ENCODE measurements at regions not wholly inside any gene's neighbourhood (a gene's known extent, or its start where the extent isn't known, plus 50 kb on each side); places are given as distances from the start of the nearest gene placed in this dataset.

DNA sequence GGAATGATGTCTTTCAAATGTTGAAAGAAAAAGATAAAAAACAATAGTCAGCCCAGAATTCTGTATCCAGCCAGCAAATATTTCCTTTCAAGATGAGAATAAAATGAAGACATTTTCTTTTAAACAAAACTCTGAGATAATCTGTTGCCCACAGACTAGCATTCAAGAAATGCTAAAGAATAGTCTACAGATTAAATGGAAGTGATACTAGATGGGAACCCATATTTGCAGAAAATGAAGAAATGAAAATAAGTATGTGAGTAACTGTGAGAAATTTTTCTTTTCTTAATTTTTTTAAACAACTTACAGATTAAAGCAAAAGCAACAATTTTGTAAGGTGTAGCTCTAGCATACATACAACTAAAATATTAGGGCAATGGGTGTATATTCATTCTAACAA, 469.8 kb downstream of the IGSF11 start:
- Histone ChIP-seq H3K4me3 (no peak overlapping the region), H3K27me3 (no peaks in the 10 kb centered on the region), H3K36me3 (no peaks in the 10 kb centered on the region), H3K27ac (no peak overlapping the region), H3K9me3 (no peaks in the 10 kb centered on the region), H3K4me1 (no peaks in the 10 kb centered on the region)
- DNase-seq: no peak
- TF ChIP-seq POLR2A (IDR thresholded peaks at IDR 0.05): no peak
- intact Hi-C loops (cut with DNase I; ENCODE audit: low total_unique reads): no loop called here

DNA sequence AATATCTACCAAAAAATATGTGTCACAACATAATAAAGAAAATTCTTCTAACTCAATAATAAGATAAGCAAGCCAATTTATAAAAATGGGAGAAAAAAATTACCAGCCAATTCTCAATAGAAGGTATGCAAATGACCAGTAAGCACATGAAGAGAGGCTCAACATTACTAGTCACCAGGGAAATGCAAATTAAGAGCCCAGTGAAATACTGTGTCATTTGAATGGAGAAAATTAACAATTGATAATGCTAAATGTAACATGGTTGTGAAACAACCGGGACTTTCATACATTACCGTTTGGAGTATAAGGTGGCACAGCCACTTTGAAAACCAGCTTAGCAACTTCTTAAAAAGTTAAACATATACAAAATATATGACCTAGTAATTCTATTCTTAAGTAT, 460.7 kb downstream of the IGSF11 start:
- Histone ChIP-seq H3K4me1 (no peaks in the 10 kb centered on the region), H3K4me3 (no peak overlapping the region), H3K27ac (no peak overlapping the region), H3K27me3 (no peaks in the 10 kb centered on the region), H3K36me3 (no peaks in the 10 kb centered on the region), H3K9me3 (peaks cover 0 to 4% (median 0%) of the 10 kb centered on the region in 4 donors)
- DNase-seq: no peak
- intact Hi-C loops (cut with DNase I; ENCODE audit: low total_unique reads): no loop called here
- no peak for TF ChIP-seq POLR2AphosphoS5 (IDR thresholded peaks at IDR 0.05)
- no peak for TF ChIP-seq EP300 (IDR thresholded peaks at IDR 0.05)
- no peak for TF ChIP-seq POLR2A (IDR thresholded peaks at IDR 0.05)
- no peak for TF ChIP-seq CTCF (IDR thresholded peaks at IDR 0.05)
- WGBS, 5 donors: 35 to 57% (median 46%) methylated on average over 2 of the region's 2 CpGs

GRCh38 chr3:118577055-118577777, 457.4 kb downstream of the IGSF11 start:
- Histone ChIP-seq H3K27me3 (no peaks in the 10 kb centered on the region), H3K4me1 (no peaks in the 10 kb centered on the region), H3K36me3 (no peaks in the 10 kb centered on the region), H3K9me3 (no peaks in the 10 kb centered on the region), H3K27ac (no peak overlapping the region), H3K4me3 (no peak overlapping the region)
- TF ChIP-seq CTCF (IDR thresholded peaks at IDR 0.05) (no peak), EP300 (IDR thresholded peaks at IDR 0.05) (no peak), POLR2AphosphoS5 (IDR thresholded peaks at IDR 0.05) (peak in 1 of 3 donors; percentile 3), POLR2A (IDR thresholded peaks at IDR 0.05) (no peak)
- intact Hi-C loops (cut with DNase I; ENCODE audit: low total_unique reads): no loop called here
- peak in 1 of 2 donors; percentile 85 for DNase-seq
- 48 to 60% (median 57%) methylated on average over 3 of the region's 3 CpGs for WGBS, 5 donors

GRCh38 chr3:118578559-118578958, 456.1 kb downstream of the IGSF11 start:
- no peaks in the 10 kb centered on the region for H3K9me3 ChIP-seq
- intact Hi-C loops (cut with DNase I; ENCODE audit: low total_unique reads): no loop called here
- H3K4me3 ChIP-seq: no peak overlapping the region
- H3K27ac ChIP-seq: no peak overlapping the region
- no peaks in the 10 kb centered on the region for H3K4me1 ChIP-seq
- H3K36me3 ChIP-seq: no peaks in the 10 kb centered on the region
- WGBS, 5 donors: 78 to 93% (median 88%) methylated on average over 6 of the region's 6 CpGs
- DNase-seq: no peak
- H3K27me3 ChIP-seq: no peaks in the 10 kb centered on the region
- TF ChIP-seq POLR2AphosphoS5 (IDR thresholded peaks at IDR 0.05): no peak
- TF ChIP-seq CTCF (IDR thresholded peaks at IDR 0.05): no peak
- TF ChIP-seq POLR2A (IDR thresholded peaks at IDR 0.05): no peak
- no peak for TF ChIP-seq EP300 (IDR thresholded peaks at IDR 0.05)

DNA sequence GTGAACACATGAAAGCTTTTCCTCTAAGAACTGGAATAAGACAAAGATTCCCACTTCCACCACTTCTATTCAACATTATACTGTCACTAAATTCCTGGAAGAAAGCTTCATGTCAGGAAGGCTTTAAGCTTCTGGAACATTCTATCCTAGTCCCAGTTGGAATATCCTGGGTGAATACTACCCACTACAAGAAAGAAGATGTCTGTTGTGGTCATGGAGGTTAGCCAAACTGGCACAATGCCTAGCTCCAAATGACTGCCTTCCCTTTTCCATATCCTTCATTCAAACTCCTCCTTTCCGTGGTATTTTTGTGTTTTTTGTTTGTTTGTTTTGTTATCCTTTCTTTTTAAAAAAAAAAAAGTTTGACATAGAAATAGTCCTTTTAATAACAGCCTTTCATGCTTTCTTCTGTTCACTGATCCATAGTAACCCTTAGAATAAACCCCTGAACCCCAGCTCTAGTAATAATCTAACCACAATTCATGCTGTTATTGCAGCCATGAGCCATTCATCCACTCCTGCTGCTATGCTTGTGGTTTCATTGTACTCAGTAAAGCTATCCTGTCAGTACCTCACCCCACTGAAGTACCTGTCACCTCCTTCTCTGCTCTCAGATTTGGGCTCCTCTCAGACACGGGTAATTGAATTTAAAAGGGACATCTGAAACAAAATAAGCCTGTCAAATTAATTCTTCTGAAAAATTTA, 447.5 kb downstream of the IGSF11 start:
- intact Hi-C loops (cut with DNase I; ENCODE audit: low total_unique reads): no loop called here
- Histone ChIP-seq H3K36me3 (no peaks in the 10 kb centered on the region), H3K9me3 (peaks cover 0 to under 1% (median 0%) of the 10 kb centered on the region in 4 donors), H3K27me3 (no peaks in the 10 kb centered on the region), H3K27ac (no peak overlapping the region), H3K4me3 (no peak overlapping the region), H3K4me1 (no peaks in the 10 kb centered on the region)
- no peak for DNase-seq
- TF ChIP-seq CTCF (IDR thresholded peaks at IDR 0.05): no peak
- 61 to 75% (median 69%) methylated on average over 2 of the region's 2 CpGs for WGBS, 5 donors
